HG03280 (cell line): ENCODE measurements at regions not wholly inside any gene's neighbourhood (a gene's known extent, or its start where the extent isn't known, plus 50 kb on each side); places are given as distances from the start of the nearest gene placed in this dataset.

Source experiments
- ATAC-seq: cut with Tn5 transposase; IDR thresholded peaks from one replicate; pipeline ENCODE4 v1.9.1; 2021; ENCODE audit warnings: mild to moderate bottlenecking, moderate library complexity; ENCODE audit not compliant: unreplicated experiment

- ATAC-seq: no peak
Measured at GRCh38 chr4:81965911-81966310, 407.9 kb downstream of the HNRNPD start.

- peak; percentile 57 for ATAC-seq
Measured at GRCh38 chr4:81965454-81965853, 408.3 kb downstream of the HNRNPD start.

- no peak for ATAC-seq
Measured at GRCh38 chr4:81963763-81964020, 410.1 kb downstream of the HNRNPD start.

GRCh38 chr4:81963015-81963762 lies 410.6 kb downstream of the HNRNPD start:
- ATAC-seq: no peak

GRCh38 chr4:81960961-81961360 lies 412.8 kb downstream of the HNRNPD start:
- ATAC-seq: no peak

- no peak for ATAC-seq
Measured at GRCh38 chr4:81954271-81954670, 419.5 kb downstream of the HNRNPD start.

GRCh38 chr4:81951891-81952455 lies 421.8 kb downstream of the HNRNPD start:
- no peak for ATAC-seq

- no peak for ATAC-seq
Measured at GRCh38 chr4:81946996-81947395, 426.8 kb downstream of the HNRNPD start.

GRCh38 chr4:81930506-81931238 lies 443.1 kb downstream of the HNRNPD start:
- no peak for ATAC-seq

GRCh38 chr4:81923140-81923539 lies 450.7 kb downstream of the HNRNPD start:
- ATAC-seq: no peak

- ATAC-seq: no peak
Measured at GRCh38 chr4:81922313-81922712, 450.6 kb upstream of the RASGEF1B start.

- no peak for ATAC-seq
Measured at GRCh38 chr4:81921751-81922159, 450.0 kb upstream of the RASGEF1B start.

GRCh38 chr4:81919810-81920209 lies 448.1 kb upstream of the RASGEF1B start:
- no peak for ATAC-seq

- no peak for ATAC-seq
Measured at GRCh38 chr4:81919223-81919622, 447.5 kb upstream of the RASGEF1B start.

GRCh38 chr4:81915430-81915829 lies 443.7 kb upstream of the RASGEF1B start:
- ATAC-seq: no peak

GRCh38 chr4:81914623-81915022 lies 442.9 kb upstream of the RASGEF1B start:
- no peak for ATAC-seq

GRCh38 chr4:81913427-81913879 lies 441.7 kb upstream of the RASGEF1B start:
- ATAC-seq: peak; percentile 67

GRCh38 chr4:81912376-81913030 lies 440.8 kb upstream of the RASGEF1B start:
- ATAC-seq: no peak

- ATAC-seq: no peak
Measured at GRCh38 chr4:81906905-81907304, 435.2 kb upstream of the RASGEF1B start.

GRCh38 chr4:81905971-81906370 lies 434.3 kb upstream of the RASGEF1B start:
- peak; percentile 78 for ATAC-seq

- no peak for ATAC-seq
Measured at GRCh38 chr4:81904121-81904520, 432.4 kb upstream of the RASGEF1B start.

GRCh38 chr4:81903212-81903611 lies 431.5 kb upstream of the RASGEF1B start:
- no peak for ATAC-seq
